ENCODE measurements at regions not wholly inside any gene's neighbourhood (a gene's known extent, or its start where the extent isn't known, plus 50 kb on each side); places are given as distances from the start of the nearest gene placed in this dataset.

- TF ChIP-seq CBX2 (IDR thresholded peaks at IDR 0.05; ENCODE audit: borderline replicate concordance, low read depth) = no peak
- TF ChIP-seq PBX3 (IDR thresholded peaks at IDR 0.05) = no peak
- TF ChIP-seq MYC (IDR thresholded peaks at IDR 0.05; ENCODE audit: borderline replicate concordance, low read length) = no peak
- no peak for TF ChIP-seq MAZ (IDR thresholded peaks at IDR 0.05; ENCODE audit: borderline replicate concordance, low read depth, low read length)
- TF ChIP-seq GATA3 (IDR thresholded peaks at IDR 0.05; ENCODE audit: borderline replicate concordance) = no peak
- no peak for TF ChIP-seq TP53 (CRISPR knock-in tag; IDR thresholded peaks at IDR 0.05)
- no peak for TF ChIP-seq RFX5 (IDR thresholded peaks at IDR 0.05)
- no peak for TF ChIP-seq EP300 (IDR thresholded peaks at IDR 0.05)
- TF ChIP-seq CTCF (IDR thresholded peaks at IDR 0.05) = no peak
Measured at GRCh38 chr3:74121761-74122160, 492.7 kb downstream of the CNTN3 start (continued).

- Histone ChIP-seq H3K9me3 (no peaks in the 10 kb centered on the region), H3K4me2 (no peak overlapping the region), H3K4me3 (no peak overlapping the region), H3K4me1 (no peaks in the 10 kb centered on the region), H3K27ac (no peak overlapping the region)
- 0% methylated on average over 1 of the region's 1 CpG for WGBS (ENCODE audit: missing lambda C conversion rate)
- no peak for ATAC-seq
- ChIA-PET CTCF (no interaction called here), POLR2A (no interaction called here)
- DNase-seq (ENCODE audit: low read depth in 1 of 2, low spot score in 1 of 2) = no peak
- TF ChIP-seq ZNF302 (CRISPR knock-in tag; IDR thresholded peaks at IDR 0.05) = no peak
- no peak for TF ChIP-seq JUN (IDR thresholded peaks at IDR 0.05)
- no peak for TF ChIP-seq CBX2 (IDR thresholded peaks at IDR 0.05; ENCODE audit: borderline replicate concordance, low read depth)
- no peak for TF ChIP-seq CTCF (IDR thresholded peaks at IDR 0.05)
- TF ChIP-seq BCL3 (IDR thresholded peaks at IDR 0.05) = no peak
- TF ChIP-seq RCOR1 (IDR thresholded peaks at IDR 0.05; ENCODE audit: low read depth, low read length) = no peak
- no peak for TF ChIP-seq RFX5 (IDR thresholded peaks at IDR 0.05)
- no peak for TF ChIP-seq E2F6 (IDR thresholded peaks at IDR 0.05; ENCODE audit: borderline replicate concordance, low read depth)
- no peak for TF ChIP-seq PBX3 (IDR thresholded peaks at IDR 0.05)
- TF ChIP-seq PHF8 (IDR thresholded peaks at IDR 0.05; ENCODE audit: borderline replicate concordance, low read depth) = no peak
- FAIRE-seq = no peak
Measured at GRCh38 chr3:74119221-74119620, 494.5 kb upstream of the PDZRN3 start.

GRCh38 chr3:74115906-74116305 is 491.2 kb upstream of the PDZRN3 start:
- Histone ChIP-seq H3K4me2 (no peak overlapping the region), H3K4me1 (no peaks in the 10 kb centered on the region), H3K4me3 (no peak overlapping the region), H3K9me3 (no peaks in the 10 kb centered on the region), H3K27ac (no peak overlapping the region)
- ChIA-PET POLR2A (no interaction called here), CTCF (no interaction called here)
- WGBS (ENCODE audit: missing lambda C conversion rate) = 4% methylated on average over 3 of the region's 3 CpGs
- DNase-seq (ENCODE audit: low read depth in 1 of 2, low spot score in 1 of 2) (no peak), FAIRE-seq (no peak), ATAC-seq (no peak)
- no peak for TF ChIP-seq NFE2L2 (conservative IDR thresholded peaks at IDR 0.05; ENCODE audit: low read length)
- no peak for TF ChIP-seq PHF8 (IDR thresholded peaks at IDR 0.05; ENCODE audit: borderline replicate concordance, low read depth)
- TF ChIP-seq RNF2 (IDR thresholded peaks at IDR 0.05; ENCODE audit: borderline replicate concordance, low read depth) = no peak
